ENCODE measurements at regions not wholly inside any gene's neighbourhood (a gene's known extent, or its start where the extent isn't known, plus 50 kb on each side); places are given as distances from the start of the nearest gene placed in this dataset.

DNA sequence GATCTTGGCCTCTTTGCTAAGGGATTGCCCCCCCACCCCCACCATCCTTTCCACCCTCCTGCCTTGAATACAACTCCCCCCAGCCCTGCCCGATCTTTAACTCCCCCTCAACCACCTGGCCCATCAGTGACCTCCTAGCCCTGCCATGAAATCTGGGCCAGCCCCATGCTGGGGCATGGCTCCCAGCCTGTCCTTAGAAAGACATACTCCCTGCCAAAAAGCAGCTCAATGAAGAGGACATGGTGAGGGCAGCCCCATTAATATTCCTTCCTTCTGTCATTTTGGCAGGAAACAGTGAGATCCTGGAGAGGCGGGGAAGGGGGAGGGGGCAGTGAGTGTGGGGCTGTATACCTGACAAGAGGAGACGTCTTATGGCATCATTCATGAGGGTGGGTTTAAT is 66.8 kb upstream of the DISP3 start:
- TF ChIP-seq, protein P1, sequence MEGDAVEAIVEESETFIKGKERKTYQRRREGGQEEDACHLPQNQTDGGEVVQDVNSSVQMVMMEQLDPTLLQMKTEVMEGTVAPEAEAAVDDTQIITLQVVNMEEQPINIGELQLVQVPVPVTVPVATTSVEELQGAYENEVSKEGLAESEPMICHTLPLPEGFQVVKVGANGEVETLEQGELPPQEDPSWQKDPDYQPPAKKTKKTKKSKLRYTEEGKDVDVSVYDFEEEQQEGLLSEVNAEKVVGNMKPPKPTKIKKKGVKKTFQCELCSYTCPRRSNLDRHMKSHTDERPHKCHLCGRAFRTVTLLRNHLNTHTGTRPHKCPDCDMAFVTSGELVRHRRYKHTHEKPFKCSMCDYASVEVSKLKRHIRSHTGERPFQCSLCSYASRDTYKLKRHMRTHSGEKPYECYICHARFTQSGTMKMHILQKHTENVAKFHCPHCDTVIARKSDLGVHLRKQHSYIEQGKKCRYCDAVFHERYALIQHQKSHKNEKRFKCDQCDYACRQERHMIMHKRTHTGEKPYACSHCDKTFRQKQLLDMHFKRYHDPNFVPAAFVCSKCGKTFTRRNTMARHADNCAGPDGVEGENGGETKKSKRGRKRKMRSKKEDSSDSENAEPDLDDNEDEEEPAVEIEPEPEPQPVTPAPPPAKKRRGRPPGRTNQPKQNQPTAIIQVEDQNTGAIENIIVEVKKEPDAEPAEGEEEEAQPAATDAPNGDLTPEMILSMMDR (IDR thresholded peaks at IDR 0.05) = no peak
- no peak for TF ChIP-seq EZH2 (IDR thresholded peaks at IDR 0.05; ENCODE audit: borderline replicate concordance, insufficient read depth, low read depth, low read length, poor library complexity, severe bottlenecking)
